H1 (cell line): ENCODE measurements at regions not wholly inside any gene's neighbourhood (a gene's known extent, or its start where the extent isn't known, plus 50 kb on each side); places are given as distances from the start of the nearest gene placed in this dataset.

ENCODE experiments used
- CBX8 ChIP-seq: fragments of 300-800, 300-1000 bp; sonication (generic); IDR thresholded peaks from 2 replicates; pipeline ENCODE4 v1.7.1; 2016; ENCODE audit warnings: low read depth, low read length, borderline replicate concordance
- CEBPB ChIP-seq: IDR thresholded peaks from 2 replicates; pipeline ENCODE4 v1.6.1; 2012; ENCODE audit warnings: low read depth, low read length
- JUND ChIP-seq: IDR thresholded peaks from 2 replicates; pipeline ENCODE4 v1.6.1; 2011; ENCODE audit warnings: mild to moderate bottlenecking, improper control_type of control experiment, low read length
- RFX5 ChIP-seq: IDR thresholded peaks from 2 replicates; pipeline ENCODE4 v1.6.1; 2011; ENCODE audit warnings: low read depth, low read length, improper control_type of control experiment, borderline replicate concordance
- SIRT6 ChIP-seq: IDR thresholded peaks from one replicate; pipeline ENCODE4 v1.7.1; 2012; ENCODE audit warnings: low read length, inconsistent platforms
- TF ChIP-seq, protein P1 (sequence below): fragments of 300-600 bp; sonication (generic); IDR thresholded peaks from 2 replicates; pipeline ENCODE4 v1.7.1; 2012; ENCODE audit warnings: low read length, moderate library complexity, mild to moderate bottlenecking, inconsistent platforms; ENCODE audit not compliant: insufficient replicate concordance

DNA sequence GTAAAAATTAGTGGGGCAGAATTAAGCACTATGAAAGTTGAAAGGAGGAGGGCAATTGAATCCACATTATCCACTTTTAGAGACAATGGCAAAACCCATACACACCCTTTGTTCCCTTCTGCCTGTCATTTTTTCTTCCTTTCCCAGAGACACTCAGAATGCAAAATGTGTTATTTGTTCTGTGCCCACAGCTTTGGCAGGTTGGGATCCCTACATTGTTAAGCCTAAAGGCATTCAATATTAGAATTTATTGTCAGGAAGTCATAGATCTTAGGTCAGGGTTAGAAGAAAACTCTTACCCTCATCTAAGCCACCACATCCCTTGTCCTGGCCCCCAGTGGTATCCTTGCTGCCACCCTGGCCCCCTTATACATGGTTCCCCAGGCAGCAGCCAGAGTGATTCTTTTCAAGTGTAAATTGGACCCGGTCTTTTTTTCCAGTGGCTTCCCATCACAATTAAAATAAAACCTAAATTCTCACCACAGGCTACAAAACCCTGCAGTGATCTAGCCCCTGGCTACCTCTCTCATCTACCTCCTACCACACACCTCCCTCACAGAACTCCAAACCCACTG, 470.1 kb upstream of the ATP11B start (continued):
- TF ChIP-seq, protein P1, sequence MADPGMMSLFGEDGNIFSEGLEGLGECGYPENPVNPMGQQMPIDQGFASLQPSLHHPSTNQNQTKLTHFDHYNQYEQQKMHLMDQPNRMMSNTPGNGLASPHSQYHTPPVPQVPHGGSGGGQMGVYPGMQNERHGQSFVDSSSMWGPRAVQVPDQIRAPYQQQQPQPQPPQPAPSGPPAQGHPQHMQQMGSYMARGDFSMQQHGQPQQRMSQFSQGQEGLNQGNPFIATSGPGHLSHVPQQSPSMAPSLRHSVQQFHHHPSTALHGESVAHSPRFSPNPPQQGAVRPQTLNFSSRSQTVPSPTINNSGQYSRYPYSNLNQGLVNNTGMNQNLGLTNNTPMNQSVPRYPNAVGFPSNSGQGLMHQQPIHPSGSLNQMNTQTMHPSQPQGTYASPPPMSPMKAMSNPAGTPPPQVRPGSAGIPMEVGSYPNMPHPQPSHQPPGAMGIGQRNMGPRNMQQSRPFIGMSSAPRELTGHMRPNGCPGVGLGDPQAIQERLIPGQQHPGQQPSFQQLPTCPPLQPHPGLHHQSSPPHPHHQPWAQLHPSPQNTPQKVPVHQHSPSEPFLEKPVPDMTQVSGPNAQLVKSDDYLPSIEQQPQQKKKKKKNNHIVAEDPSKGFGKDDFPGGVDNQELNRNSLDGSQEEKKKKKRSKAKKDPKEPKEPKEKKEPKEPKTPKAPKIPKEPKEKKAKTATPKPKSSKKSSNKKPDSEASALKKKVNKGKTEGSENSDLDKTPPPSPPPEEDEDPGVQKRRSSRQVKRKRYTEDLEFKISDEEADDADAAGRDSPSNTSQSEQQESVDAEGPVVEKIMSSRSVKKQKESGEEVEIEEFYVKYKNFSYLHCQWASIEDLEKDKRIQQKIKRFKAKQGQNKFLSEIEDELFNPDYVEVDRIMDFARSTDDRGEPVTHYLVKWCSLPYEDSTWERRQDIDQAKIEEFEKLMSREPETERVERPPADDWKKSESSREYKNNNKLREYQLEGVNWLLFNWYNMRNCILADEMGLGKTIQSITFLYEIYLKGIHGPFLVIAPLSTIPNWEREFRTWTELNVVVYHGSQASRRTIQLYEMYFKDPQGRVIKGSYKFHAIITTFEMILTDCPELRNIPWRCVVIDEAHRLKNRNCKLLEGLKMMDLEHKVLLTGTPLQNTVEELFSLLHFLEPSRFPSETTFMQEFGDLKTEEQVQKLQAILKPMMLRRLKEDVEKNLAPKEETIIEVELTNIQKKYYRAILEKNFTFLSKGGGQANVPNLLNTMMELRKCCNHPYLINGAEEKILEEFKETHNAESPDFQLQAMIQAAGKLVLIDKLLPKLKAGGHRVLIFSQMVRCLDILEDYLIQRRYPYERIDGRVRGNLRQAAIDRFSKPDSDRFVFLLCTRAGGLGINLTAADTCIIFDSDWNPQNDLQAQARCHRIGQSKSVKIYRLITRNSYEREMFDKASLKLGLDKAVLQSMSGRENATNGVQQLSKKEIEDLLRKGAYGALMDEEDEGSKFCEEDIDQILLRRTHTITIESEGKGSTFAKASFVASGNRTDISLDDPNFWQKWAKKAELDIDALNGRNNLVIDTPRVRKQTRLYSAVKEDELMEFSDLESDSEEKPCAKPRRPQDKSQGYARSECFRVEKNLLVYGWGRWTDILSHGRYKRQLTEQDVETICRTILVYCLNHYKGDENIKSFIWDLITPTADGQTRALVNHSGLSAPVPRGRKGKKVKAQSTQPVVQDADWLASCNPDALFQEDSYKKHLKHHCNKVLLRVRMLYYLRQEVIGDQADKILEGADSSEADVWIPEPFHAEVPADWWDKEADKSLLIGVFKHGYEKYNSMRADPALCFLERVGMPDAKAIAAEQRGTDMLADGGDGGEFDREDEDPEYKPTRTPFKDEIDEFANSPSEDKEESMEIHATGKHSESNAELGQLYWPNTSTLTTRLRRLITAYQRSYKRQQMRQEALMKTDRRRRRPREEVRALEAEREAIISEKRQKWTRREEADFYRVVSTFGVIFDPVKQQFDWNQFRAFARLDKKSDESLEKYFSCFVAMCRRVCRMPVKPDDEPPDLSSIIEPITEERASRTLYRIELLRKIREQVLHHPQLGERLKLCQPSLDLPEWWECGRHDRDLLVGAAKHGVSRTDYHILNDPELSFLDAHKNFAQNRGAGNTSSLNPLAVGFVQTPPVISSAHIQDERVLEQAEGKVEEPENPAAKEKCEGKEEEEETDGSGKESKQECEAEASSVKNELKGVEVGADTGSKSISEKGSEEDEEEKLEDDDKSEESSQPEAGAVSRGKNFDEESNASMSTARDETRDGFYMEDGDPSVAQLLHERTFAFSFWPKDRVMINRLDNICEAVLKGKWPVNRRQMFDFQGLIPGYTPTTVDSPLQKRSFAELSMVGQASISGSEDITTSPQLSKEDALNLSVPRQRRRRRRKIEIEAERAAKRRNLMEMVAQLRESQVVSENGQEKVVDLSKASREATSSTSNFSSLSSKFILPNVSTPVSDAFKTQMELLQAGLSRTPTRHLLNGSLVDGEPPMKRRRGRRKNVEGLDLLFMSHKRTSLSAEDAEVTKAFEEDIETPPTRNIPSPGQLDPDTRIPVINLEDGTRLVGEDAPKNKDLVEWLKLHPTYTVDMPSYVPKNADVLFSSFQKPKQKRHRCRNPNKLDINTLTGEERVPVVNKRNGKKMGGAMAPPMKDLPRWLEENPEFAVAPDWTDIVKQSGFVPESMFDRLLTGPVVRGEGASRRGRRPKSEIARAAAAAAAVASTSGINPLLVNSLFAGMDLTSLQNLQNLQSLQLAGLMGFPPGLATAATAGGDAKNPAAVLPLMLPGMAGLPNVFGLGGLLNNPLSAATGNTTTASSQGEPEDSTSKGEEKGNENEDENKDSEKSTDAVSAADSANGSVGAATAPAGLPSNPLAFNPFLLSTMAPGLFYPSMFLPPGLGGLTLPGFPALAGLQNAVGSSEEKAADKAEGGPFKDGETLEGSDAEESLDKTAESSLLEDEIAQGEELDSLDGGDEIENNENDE, result no peak
- no peak for TF ChIP-seq CBX8
- no peak for TF ChIP-seq CEBPB
- TF ChIP-seq JUND, result no peak
- no peak for TF ChIP-seq RFX5
- TF ChIP-seq SIRT6, result no peak
